ENCODE measurements at regions not wholly inside any gene's neighbourhood (a gene's known extent, or its start where the extent isn't known, plus 50 kb on each side); places are given as distances from the start of the nearest gene placed in this dataset.

- Histone ChIP-seq H3K4me3 (no peak overlapping the region), H3K9me3 (no peaks in the 10 kb centered on the region; the same call in 2 of the 3 replicates), H3K4me2 (no peak overlapping the region), H3K4me1 (no peaks in the 10 kb centered on the region), H3K27ac (no peak overlapping the region)
- TF ChIP-seq BCL3 (IDR thresholded peaks at IDR 0.05) (no peak), MAFK (IDR thresholded peaks at IDR 0.05; ENCODE audit: partially characterized antibody) (no peak), HOXA7 (CRISPR knock-in tag; IDR thresholded peaks at IDR 0.05) (no peak), RFX5 (IDR thresholded peaks at IDR 0.05) (no peak)
- 8% methylated on average over 9 of the region's 9 CpGs for WGBS (ENCODE audit: missing lambda C conversion rate)
- ATAC-seq = no peak
- ChIA-PET CTCF (no interaction called here), POLR2A (no interaction called here)
- FAIRE-seq = no peak
- DNase-seq (ENCODE audit: low read depth in 1 of 2, low spot score in 1 of 2) = no peak
These were observed 854.3 kb downstream of the LUZP2 start for GRCh38 chr11:25350899-25351803.

- 4% methylated on average over 2 of the region's 2 CpGs for WGBS (ENCODE audit: missing lambda C conversion rate)
- no peaks in the 10 kb centered on the region for H3K4me1 ChIP-seq
- no peak for FAIRE-seq
These were observed 860.3 kb downstream of the LUZP2 start for GRCh38 chr11:25357133-25357532.

DNA sequence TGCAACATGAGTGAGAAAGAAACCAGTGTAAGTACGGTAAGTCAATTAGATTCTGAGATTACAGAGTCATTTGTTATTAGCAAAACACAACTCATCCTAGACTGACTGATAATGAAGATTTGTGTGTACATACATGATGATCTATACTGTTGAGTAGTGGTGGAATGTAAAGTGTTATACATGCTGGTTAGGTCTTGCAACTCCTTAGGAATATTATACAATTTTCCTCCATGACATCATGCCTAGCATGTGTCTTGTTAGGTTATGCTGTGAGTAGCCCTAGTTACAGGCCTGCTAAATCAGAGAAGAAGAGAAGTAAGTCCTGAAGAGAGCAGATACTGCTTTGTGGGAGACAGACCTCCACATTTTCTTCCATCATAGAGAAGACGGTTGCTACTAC is 880.6 kb downstream of the LUZP2 start:
- ATAC-seq (no peak), DNase-seq (ENCODE audit: low read depth in 1 of 2, low spot score in 1 of 2) (no peak), FAIRE-seq (no peak)
- CTCF ChIA-PET = no interaction called here
- H3K4me1 ChIP-seq = no peaks in the 10 kb centered on the region
- no peak overlapping the region for H3K4me3 ChIP-seq
- POLR2A ChIA-PET = no interaction called here
- TF ChIP-seq CHD2 (IDR thresholded peaks at IDR 0.05; ENCODE audit: low read length, partially characterized antibody) (no peak), RAD21 (conservative IDR thresholded peaks at IDR 0.05 in 1 of 2, IDR thresholded peaks at IDR 0.05 in 1 of 2) (no peak)
- 29% methylated on average over 2 of the region's 2 CpGs for WGBS (ENCODE audit: missing lambda C conversion rate)
- no peaks in the 10 kb centered on the region for H3K9me3 ChIP-seq
- no peak overlapping the region for H3K4me2 ChIP-seq
- no peak overlapping the region for H3K27ac ChIP-seq

More at GRCh38 chr11:25357133-25357532, 860.3 kb downstream of the LUZP2 start:
- TF ChIP-seq MAZ (IDR thresholded peaks at IDR 0.05; ENCODE audit: borderline replicate concordance, low read depth, low read length) (no peak), FOSB (CRISPR knock-in tag; IDR thresholded peaks at IDR 0.05) (no peak), HEYL (CRISPR knock-in tag; IDR thresholded peaks at IDR 0.05) (no peak), CHD2 (IDR thresholded peaks at IDR 0.05; ENCODE audit: low read length, partially characterized antibody) (no peak), ZSCAN20 (CRISPR knock-in tag; IDR thresholded peaks at IDR 0.05) (no peak), NR3C1 (IDR thresholded peaks at IDR 0.05) (no peak), POLR2AphosphoS2 (conservative IDR thresholded peaks at IDR 0.05; ENCODE audit: low read length) (no peak)
- TF ChIP-seq, protein P1, sequence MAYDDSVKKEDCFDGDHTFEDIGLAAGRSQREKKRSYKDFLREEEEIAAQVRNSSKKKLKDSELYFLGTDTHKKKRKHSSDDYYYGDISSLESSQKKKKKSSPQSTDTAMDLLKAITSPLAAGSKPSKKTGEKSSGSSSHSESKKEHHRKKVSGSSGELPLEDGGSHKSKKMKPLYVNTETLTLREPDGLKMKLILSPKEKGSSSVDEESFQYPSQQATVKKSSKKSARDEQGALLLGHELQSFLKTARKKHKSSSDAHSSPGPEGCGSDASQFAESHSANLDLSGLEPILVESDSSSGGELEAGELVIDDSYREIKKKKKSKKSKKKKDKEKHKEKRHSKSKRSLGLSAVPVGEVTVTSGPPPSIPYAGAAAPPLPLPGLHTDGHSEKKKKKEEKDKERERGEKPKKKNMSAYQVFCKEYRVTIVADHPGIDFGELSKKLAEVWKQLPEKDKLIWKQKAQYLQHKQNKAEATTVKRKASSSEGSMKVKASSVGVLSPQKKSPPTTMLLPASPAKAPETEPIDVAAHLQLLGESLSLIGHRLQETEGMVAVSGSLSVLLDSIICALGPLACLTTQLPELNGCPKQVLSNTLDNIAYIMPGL (CRISPR knock-in tag; IDR thresholded peaks at IDR 0.05; ENCODE audit: borderline replicate concordance) = no peak
- TF ChIP-seq, protein P2, sequence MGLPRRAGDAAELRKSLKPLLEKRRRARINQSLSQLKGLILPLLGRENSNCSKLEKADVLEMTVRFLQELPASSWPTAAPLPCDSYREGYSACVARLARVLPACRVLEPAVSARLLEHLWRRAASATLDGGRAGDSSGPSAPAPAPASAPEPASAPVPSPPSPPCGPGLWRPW (IDR thresholded peaks at IDR 0.05) = no peak
- Histone ChIP-seq H3K4me2 (no peak overlapping the region), H3K9me3 (no peaks in the 10 kb centered on the region; the same call in 2 of the 3 replicates), H3K4me3 (no peak overlapping the region), H3K27ac (no peak overlapping the region)
- DNase-seq (ENCODE audit: low read depth in 1 of 2, low spot score in 1 of 2) (no peak), ATAC-seq (no peak)
- CTCF ChIA-PET = no interaction called here
- POLR2A ChIA-PET = no interaction called here

GRCh38 chr11:25396847-25397246 is 900.0 kb downstream of the LUZP2 start:
- ChIA-PET POLR2A (no interaction called here), CTCF (no interaction called here)
- no peaks in the 10 kb centered on the region for H3K9me3 ChIP-seq
- no peak overlapping the region for H3K4me2 ChIP-seq
- TF ChIP-seq, protein P3, sequence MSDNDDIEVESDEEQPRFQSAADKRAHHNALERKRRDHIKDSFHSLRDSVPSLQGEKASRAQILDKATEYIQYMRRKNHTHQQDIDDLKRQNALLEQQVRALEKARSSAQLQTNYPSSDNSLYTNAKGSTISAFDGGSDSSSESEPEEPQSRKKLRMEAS (IDR thresholded peaks at IDR 0.05) = no peak
- TF ChIP-seq ELK1 (IDR thresholded peaks at IDR 0.05; ENCODE audit: low read depth, low read length) (no peak), PBX3 (IDR thresholded peaks at IDR 0.05) (no peak), FOXS1 (CRISPR knock-in tag; IDR thresholded peaks at IDR 0.05) (no peak), TFCP2L1 (CRISPR knock-in tag; IDR thresholded peaks at IDR 0.05) (no peak), ZSCAN20 (CRISPR knock-in tag; IDR thresholded peaks at IDR 0.05) (no peak), MAZ (IDR thresholded peaks at IDR 0.05; ENCODE audit: borderline replicate concordance, low read depth, low read length) (no peak)
- TF ChIP-seq, protein P1 (CRISPR knock-in tag; IDR thresholded peaks at IDR 0.05; ENCODE audit: borderline replicate concordance) = no peak
- ATAC-seq = no peak
- DNase-seq (ENCODE audit: low read depth in 1 of 2, low spot score in 1 of 2) = no peak
- no peak for FAIRE-seq
- H3K4me3 ChIP-seq = no peak overlapping the region
- no peak overlapping the region for H3K27ac ChIP-seq
- H3K4me1 ChIP-seq = no peaks in the 10 kb centered on the region

Measured in A549 (cell line).